NB4 (cell line): ENCODE measurements at regions not wholly inside any gene's neighbourhood (a gene's known extent, or its start where the extent isn't known, plus 50 kb on each side); places are given as distances from the start of the nearest gene placed in this dataset.
"Not testable (repeated sequence)": the region's sequence is repeated elsewhere in the genome, so short reads cannot be mapped to it uniquely, and the experiment has no call there.

Source experiments
- DNase-seq: peaks from one replicate; pipeline ENCODE4 v3.0.0; 2010; ENCODE audit warnings: low read depth
- H3K4me3 ChIP-seq: one replicate; pipeline ENCODE4 v1.5.1; 2011; ENCODE audit warnings: mild to moderate bottlenecking, low read depth, low read length, moderate library complexity
- MYC ChIP-seq: IDR thresholded peaks from 2 replicates; pipeline ENCODE4 v1.6.1; 2011; ENCODE audit warnings: low read depth, low read length
- POLR2A ChIP-seq: IDR thresholded peaks from 2 replicates; pipeline ENCODE4 v1.6.1; 2011; ENCODE audit warnings: mild to moderate bottlenecking; ENCODE audit not compliant: insufficient read length; ENCODE audit errors: extremely low read depth
- TF ChIP-seq, protein P1 (sequence below): IDR thresholded peaks from 2 replicates; pipeline ENCODE4 v1.6.1; 2011; ENCODE audit warnings: low read depth, low read length
- TF ChIP-seq, protein P2 (sequence below): IDR thresholded peaks from one replicate; pipeline ENCODE4 v1.5.1; 2012; ENCODE audit warnings: low read depth, low read length

DNA sequence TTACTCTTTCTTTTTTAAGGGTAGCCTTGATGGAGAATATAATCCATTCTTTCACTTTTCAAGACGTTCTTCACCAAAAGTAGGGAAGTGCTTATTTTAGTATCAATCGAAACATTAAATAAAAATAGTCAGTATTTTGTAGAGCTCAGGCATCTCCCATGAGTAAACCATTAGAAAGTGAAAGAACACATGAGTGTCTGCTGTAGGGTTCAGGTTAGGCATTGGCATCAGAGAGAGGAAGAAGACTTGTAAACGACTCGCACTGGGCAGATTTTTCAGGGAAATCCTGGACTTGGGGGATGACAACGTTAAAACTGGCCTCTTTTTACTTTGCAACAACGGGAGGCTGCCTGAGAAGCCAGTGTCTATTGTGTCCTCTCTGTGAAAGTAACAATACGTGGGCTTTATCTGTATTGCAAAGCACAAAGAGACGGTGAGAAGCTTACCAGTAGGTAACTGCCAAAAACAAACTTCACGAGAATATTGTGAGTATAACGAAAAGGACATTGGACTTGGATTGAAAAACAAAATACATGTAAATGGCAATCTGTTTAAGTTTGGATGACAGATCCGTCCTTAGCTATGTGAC, 451.7 kb downstream of the PYDC2 start:
- TF ChIP-seq, protein P1, sequence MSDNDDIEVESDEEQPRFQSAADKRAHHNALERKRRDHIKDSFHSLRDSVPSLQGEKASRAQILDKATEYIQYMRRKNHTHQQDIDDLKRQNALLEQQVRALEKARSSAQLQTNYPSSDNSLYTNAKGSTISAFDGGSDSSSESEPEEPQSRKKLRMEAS, result no peak
- TF ChIP-seq, protein P2, sequence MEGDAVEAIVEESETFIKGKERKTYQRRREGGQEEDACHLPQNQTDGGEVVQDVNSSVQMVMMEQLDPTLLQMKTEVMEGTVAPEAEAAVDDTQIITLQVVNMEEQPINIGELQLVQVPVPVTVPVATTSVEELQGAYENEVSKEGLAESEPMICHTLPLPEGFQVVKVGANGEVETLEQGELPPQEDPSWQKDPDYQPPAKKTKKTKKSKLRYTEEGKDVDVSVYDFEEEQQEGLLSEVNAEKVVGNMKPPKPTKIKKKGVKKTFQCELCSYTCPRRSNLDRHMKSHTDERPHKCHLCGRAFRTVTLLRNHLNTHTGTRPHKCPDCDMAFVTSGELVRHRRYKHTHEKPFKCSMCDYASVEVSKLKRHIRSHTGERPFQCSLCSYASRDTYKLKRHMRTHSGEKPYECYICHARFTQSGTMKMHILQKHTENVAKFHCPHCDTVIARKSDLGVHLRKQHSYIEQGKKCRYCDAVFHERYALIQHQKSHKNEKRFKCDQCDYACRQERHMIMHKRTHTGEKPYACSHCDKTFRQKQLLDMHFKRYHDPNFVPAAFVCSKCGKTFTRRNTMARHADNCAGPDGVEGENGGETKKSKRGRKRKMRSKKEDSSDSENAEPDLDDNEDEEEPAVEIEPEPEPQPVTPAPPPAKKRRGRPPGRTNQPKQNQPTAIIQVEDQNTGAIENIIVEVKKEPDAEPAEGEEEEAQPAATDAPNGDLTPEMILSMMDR, result no peak
- no peak for TF ChIP-seq MYC
- TF ChIP-seq POLR2A, result no peak
- no peak overlapping the region for H3K4me3 ChIP-seq

DNA sequence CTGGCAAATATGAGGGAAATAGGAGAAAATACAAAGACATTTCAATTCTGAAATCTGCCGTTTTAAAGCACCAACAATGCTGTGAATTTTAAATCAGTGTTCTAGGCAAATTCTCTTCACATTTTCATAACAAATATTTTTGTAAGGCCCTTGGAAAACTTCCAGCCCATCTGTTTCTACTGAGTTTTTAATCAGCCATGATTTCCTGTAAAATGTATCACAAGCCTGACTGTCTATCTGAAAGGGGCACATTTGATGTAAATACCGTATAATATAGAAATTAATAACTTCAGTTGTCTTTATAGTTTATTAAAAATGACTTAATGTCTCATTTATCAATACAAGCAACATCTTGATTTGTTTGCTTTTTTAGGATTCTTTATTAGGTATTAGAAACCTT, 454.7 kb downstream of the PYDC2 start:
- DNase-seq, result no peak
- H3K4me3 ChIP-seq, result no peak overlapping the region
- TF ChIP-seq, protein P1, result no peak
- TF ChIP-seq POLR2A (no peak), MYC (no peak)
- TF ChIP-seq, protein P2, result no peak

More for the DNA sequence above, 451.7 kb downstream of the PYDC2 start:
- no peak for DNase-seq

DNA sequence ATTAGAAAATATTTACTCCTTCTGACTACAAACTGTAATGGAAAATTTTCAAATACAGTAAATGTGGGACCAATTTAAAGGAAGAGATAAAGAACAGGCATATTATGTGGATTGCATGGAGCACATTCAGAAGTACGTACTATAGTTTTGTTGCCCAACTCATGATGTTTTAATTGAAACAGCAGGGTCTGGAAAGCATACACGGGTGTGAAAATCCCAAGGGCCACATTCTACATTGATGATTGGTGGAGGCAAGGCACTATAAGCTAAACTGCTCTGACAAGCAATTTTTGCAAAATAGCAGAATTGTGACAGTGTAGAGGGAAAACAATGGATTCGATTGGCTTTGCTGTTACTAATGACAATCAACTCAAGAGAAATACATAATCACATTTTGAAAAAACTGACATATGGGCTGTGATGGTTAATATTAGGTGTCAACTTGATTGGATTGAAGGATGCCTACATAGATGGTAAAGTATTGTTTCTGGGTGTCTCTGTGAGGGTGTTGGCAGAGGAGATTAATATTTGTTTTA, 458.6 kb downstream of the PYDC2 start:
- no peak for TF ChIP-seq MYC
- TF ChIP-seq, protein P2, result no peak
- TF ChIP-seq POLR2A, result no peak
- TF ChIP-seq, protein P1, result no peak
- no peak for DNase-seq
- no peak overlapping the region for H3K4me3 ChIP-seq

DNA sequence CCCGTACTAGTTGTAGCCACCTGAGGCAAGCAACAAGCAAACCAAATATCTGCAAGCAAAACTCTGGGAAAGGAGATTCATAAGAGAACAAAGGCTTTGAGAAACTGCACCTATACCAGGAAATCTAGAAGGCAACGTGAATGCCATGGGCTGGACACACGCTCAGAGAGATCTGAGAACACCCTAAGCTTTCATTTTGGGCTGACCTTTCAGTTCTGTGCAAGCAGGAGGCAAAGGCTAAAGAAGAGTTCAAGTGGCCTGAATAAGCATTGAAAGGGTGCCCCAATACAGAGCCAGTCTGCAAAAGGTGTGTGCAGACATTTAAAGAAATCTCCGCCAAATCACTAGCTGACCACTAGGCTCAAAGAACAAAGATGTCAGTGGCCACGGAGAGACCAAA, 461.6 kb downstream of the PYDC2 start:
- DNase-seq, result no peak
- TF ChIP-seq, protein P1, result no peak
- TF ChIP-seq MYC (no peak), POLR2A (no peak)
- TF ChIP-seq, protein P2, result no peak
- no peak overlapping the region for H3K4me3 ChIP-seq

DNA sequence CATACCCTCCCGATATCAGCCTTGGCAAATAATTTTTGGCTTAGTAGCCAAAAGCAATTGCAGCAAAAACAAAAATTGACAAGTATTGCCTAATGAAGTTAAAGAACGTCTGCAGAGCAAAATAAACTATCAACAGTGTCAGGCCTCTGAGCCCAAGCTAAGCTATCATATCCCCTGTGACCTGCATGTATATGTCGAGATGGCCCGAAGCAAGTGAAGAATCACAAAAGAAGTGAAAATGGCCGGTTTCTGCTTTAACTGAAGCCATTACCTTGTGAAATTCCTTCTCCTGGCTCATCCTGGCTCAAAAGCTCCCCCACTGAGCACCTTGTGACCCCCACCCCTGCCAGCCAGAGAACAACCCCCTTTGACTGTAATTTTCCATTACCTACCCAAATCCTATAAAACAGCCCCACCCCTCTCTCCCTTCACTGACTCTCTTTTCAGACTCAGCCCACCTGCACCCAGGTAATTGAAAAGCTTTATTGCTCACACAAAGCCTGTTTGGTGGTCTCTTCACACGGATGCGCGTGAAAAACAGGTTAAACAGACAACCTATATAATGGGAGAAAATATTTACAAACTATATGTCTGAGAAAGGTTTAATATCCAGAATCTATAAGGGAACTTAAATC, 466.3 kb downstream of the PYDC2 start:
- not testable (repeated sequence) for H3K4me3 ChIP-seq, DNase-seq

DNA sequence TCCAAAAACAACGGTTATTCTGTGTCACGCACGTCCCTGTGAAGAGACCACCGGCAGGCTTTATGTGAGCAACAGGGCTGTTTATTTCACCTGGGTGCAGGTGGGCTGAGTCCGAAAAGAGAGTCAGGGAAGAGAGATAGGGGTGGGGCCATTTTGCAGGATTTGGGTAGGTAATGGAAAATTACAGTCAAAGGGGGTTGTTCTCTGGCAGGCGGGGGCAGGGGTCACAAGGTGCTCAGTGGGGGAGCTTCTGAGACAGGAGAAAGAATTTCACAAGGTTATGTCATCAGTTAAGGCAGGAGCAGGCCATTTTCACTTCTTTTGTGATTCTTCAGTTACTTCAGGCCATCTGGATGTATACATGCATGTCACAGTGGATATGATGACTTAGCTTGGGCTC, 467.0 kb downstream of the PYDC2 start:
- not testable (repeated sequence) for DNase-seq, H3K4me3 ChIP-seq

DNA sequence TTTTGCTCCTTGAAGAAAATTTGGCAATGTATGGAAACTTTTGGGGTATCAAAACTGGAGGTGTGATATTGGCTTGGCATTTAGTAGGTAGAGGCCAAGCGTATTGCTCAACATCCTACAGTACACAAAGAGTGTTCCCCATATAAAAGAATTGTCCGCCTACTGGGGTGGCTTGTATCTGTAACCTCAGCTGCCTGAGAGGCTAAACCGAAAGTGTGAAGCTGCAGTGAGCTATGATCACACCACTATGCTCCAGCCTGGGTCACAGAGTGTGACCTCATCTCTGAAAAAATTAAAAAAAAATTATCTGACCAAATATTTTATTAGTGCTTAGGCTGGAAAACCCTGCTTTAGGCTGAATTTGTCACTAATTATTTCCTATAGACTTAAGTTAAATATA, 483.9 kb downstream of the PYDC2 start:
- no peak for DNase-seq
- TF ChIP-seq, protein P1, result no peak
- TF ChIP-seq POLR2A (no peak), MYC (no peak)
- TF ChIP-seq, protein P2, result no peak
- no peak overlapping the region for H3K4me3 ChIP-seq
